Caco-2 (cell line): ENCODE measurements at regions not wholly inside any gene's neighbourhood (a gene's known extent, or its start where the extent isn't known, plus 50 kb on each side); places are given as distances from the start of the nearest gene placed in this dataset.

Source experiments
- BruUV-seq: library from RNA; stranded (reverse); fragments of 400-500 nt; replicated peaks from 2 replicates; lab custom pipeline; 2021; lab: Mats Ljungman, UMichigan
- CTCF ChIA-PET: fragments of 300-600 bp; sonication (Branson Sonifier 250); formaldehyde crosslinking; loops from one replicate; lab custom pipeline; 2022; ENCODE audit warnings: antibody characterized with exemption; lab: Charles Lee
- POLR2A ChIA-PET: fragments of 300-600 bp; sonication (Branson Sonifier 250); formaldehyde crosslinking; loops from one replicate; lab custom pipeline; 2022; ENCODE audit warnings: antibody characterized with exemption; lab: Charles Lee
- DNase-seq, 2 experiments: peaks; one replicate each; pipeline versions ENCODE4 v3.0.0 to v3.0.0-alpha.2; 2020 to 2022
- H3K27me3 ChIP-seq: replicated peaks from 2 replicates; pipeline ENCODE4 v1.6.0; 2011; ENCODE audit warnings: low read length; ENCODE audit not compliant: control insufficient read depth, insufficient read depth
- H3K36me3 ChIP-seq: 2 replicates; pipeline ENCODE4 v1.5.1; 2011; ENCODE audit warnings: low read length; ENCODE audit not compliant: control insufficient read depth, insufficient read depth
- H3K4me1 ChIP-seq: fragments of 250-450 bp; sonication (Bioruptor Pico); 2 replicates; pipeline ENCODE4 v1.5.1; 2020; ENCODE audit warnings: mild to moderate bottlenecking
- H3K4me3 ChIP-seq: 2 replicates; pipeline ENCODE4 v1.5.1; 2011; ENCODE audit warnings: low read depth, mild to moderate bottlenecking, control low read depth, low read length
- H3K9me3 ChIP-seq: fragments of 250-450 bp; sonication (Bioruptor Pico); 2 replicates; pipeline ENCODE4 v1.5.1; 2020; ENCODE audit warnings: mild to moderate bottlenecking, moderate library complexity
- H3K27ac Mint-ChIP-seq: one replicate; pipeline ENCODE4 v1.8.0; 2022; ENCODE audit warnings: mixed read lengths; ENCODE audit not compliant: unreplicated experiment
- H3K27me3 Mint-ChIP-seq: one replicate; pipeline ENCODE4 v1.8.0; 2022; ENCODE audit warnings: mixed read lengths; ENCODE audit not compliant: insufficient read depth, unreplicated experiment
- H3K36me3 Mint-ChIP-seq: one replicate; pipeline ENCODE4 v1.8.0; 2022; ENCODE audit warnings: mild to moderate bottlenecking, mixed read lengths; ENCODE audit not compliant: insufficient read depth, unreplicated experiment
- H3K4me1 Mint-ChIP-seq: one replicate; pipeline ENCODE4 v1.8.0; 2022; ENCODE audit warnings: low read depth, mixed read lengths; ENCODE audit not compliant: unreplicated experiment
- H3K4me3 Mint-ChIP-seq: one replicate; pipeline ENCODE4 v1.8.0; 2022; ENCODE audit warnings: mild to moderate bottlenecking, moderate library complexity, mixed read lengths; ENCODE audit not compliant: unreplicated experiment
- H3K9me3 Mint-ChIP-seq: one replicate; pipeline ENCODE4 v1.8.0; 2022; ENCODE audit warnings: mixed read lengths; ENCODE audit not compliant: unreplicated experiment
- intact Hi-C: fragments of 100-400 bp; cut with micrococcal nuclease; formaldehyde crosslinking; loops from one replicate; pipeline ENCODE4 v1.10.0; 2022; ENCODE audit not compliant: unreplicated experiment
- TF ChIP-seq, protein P1 (sequence below), 2 experiments: fragments of 200-600 bp in 1 of 2; IDR thresholded peaks; 1 replicate in 1 of 2; 2 replicates in 1 of 2; pipeline versions ENCODE4 v1.5.1 to v1.8.0; 2011 to 2022; ENCODE audit warnings: antibody characterized with exemption in 1 of 2, control low read depth in 1 of 2, inconsistent platforms in 1 of 2, low read depth in 1 of 2, low read length in 1 of 2, mild to moderate bottlenecking in 1 of 2, moderate library complexity in 1 of 2; ENCODE audit not compliant: insufficient read depth in 1 of 2, severe bottlenecking in 1 of 2, unreplicated experiment in 1 of 2

GRCh38 chr1:67522001-67522441 lies 91.8 kb upstream of the SERBP1 start:
- H3K9me3 Mint-ChIP-seq: no peaks in the 10 kb centered on the region
- peaks cover 15% of the 10 kb centered on the region for H3K4me1 Mint-ChIP-seq
- TF ChIP-seq, protein P1, sequence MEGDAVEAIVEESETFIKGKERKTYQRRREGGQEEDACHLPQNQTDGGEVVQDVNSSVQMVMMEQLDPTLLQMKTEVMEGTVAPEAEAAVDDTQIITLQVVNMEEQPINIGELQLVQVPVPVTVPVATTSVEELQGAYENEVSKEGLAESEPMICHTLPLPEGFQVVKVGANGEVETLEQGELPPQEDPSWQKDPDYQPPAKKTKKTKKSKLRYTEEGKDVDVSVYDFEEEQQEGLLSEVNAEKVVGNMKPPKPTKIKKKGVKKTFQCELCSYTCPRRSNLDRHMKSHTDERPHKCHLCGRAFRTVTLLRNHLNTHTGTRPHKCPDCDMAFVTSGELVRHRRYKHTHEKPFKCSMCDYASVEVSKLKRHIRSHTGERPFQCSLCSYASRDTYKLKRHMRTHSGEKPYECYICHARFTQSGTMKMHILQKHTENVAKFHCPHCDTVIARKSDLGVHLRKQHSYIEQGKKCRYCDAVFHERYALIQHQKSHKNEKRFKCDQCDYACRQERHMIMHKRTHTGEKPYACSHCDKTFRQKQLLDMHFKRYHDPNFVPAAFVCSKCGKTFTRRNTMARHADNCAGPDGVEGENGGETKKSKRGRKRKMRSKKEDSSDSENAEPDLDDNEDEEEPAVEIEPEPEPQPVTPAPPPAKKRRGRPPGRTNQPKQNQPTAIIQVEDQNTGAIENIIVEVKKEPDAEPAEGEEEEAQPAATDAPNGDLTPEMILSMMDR (IDR thresholded peaks at IDR 0.05; ENCODE audit: insufficient read depth in 1 of 2, low read depth in 1 of 2, low read length in 1 of 2, severe bottlenecking in 1 of 2, unreplicated experiment in 1 of 2): no peak
- no peak overlapping the region for H3K4me3 ChIP-seq
- no peaks in the 10 kb centered on the region for H3K27me3 Mint-ChIP-seq
- intact Hi-C loops: no loop called here
- H3K27me3 ChIP-seq: no peaks in the 10 kb centered on the region
- no TSS peak for BruUV-seq
- no peaks in the 10 kb centered on the region for H3K36me3 ChIP-seq
- ChIA-PET POLR2A (no interaction called here), CTCF (no interaction called here)
- DNase-seq: peak in 1 of 2 experiments; percentile 32
- 0 out of 2 replicates have a peak, but pooled peaks cover 3% of the 10 kb centered on the region for H3K4me1 ChIP-seq
- H3K4me3 Mint-ChIP-seq: no peak overlapping the region
- H3K27ac Mint-ChIP-seq: no peak overlapping the region
- no peaks in the 10 kb centered on the region for H3K9me3 ChIP-seq
- peaks cover 4% of the 10 kb centered on the region for H3K36me3 Mint-ChIP-seq

GRCh38 chr1:67522793-67523192 lies 92.6 kb upstream of the SERBP1 start:
- H3K27me3 ChIP-seq: no peaks in the 10 kb centered on the region
- Mint-ChIP-seq H3K4me3 (no peak overlapping the region), H3K4me1 (peaks cover 20% of the 10 kb centered on the region), H3K9me3 (no peaks in the 10 kb centered on the region), H3K27me3 (no peaks in the 10 kb centered on the region), H3K27ac (no peak overlapping the region), H3K36me3 (peaks cover 4% of the 10 kb centered on the region)
- H3K9me3 ChIP-seq: no peaks in the 10 kb centered on the region
- no peak for DNase-seq
- TF ChIP-seq, protein P1 (IDR thresholded peaks at IDR 0.05; ENCODE audit: insufficient read depth in 1 of 2, low read depth in 1 of 2, low read length in 1 of 2, severe bottlenecking in 1 of 2, unreplicated experiment in 1 of 2): no peak
- CTCF ChIA-PET: interaction anchor here (1.8 kb wide), 1 partner anchor 10 kb away, joined by 4 read pairs; no protein-coding TSS in a partner anchor
- H3K4me3 ChIP-seq: no peak overlapping the region
- H3K36me3 ChIP-seq: no peaks in the 10 kb centered on the region
- POLR2A ChIA-PET: no interaction called here
- intact Hi-C loops: no loop called here
- BruUV-seq: no TSS peak
- H3K4me1 ChIP-seq: 0 out of 2 replicates have a peak, but pooled peaks cover 3% of the 10 kb centered on the region

DNA sequence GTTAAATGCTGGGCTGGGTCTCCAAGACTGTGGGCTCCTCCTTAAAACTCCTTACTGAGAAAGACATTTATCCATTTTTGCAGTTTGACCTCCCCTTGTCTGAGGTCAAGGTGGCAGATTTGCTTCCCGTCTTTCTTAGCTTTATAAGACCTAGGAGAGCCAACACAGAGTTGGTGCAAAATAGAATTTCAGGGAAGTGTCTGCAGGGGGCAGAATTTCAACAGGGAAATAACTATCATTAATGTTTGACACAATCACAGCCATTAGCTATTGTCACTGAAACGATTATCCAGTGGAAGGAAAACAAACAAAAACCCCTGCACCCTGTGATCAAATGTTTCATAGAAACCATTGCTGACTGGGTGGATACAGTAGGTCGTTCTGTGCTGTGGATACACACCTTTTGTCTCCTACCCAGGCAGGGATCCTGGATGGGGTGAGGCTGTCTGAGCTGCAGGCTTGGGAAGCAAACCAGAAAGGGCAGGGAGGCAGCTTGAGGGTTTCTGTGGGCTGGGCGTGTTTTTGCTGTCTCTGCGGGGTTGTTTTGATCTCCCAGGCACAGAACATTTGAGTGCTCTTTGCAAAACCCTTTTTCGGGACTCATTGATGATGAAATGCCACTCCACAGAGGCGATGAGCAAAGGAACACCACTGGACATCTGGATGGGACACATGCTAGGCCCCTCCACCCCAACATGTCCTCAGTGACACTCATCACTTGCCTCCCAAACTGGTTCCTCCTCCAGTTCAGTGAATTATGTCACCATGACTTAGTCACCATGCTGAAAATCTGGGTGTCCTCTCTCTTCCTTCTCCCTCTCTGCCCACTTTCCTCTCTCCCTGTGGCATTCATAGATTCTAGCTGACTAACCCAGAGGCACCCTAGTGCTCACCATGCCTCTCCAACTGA lies 94.2 kb upstream of the SERBP1 start:
- H3K9me3 ChIP-seq: no peaks in the 10 kb centered on the region
- Mint-ChIP-seq H3K27ac (no peak overlapping the region), H3K4me1 (peaks cover 20% of the 10 kb centered on the region), H3K27me3 (no peaks in the 10 kb centered on the region), H3K9me3 (no peaks in the 10 kb centered on the region), H3K36me3 (peaks cover 4% of the 10 kb centered on the region), H3K4me3 (no peak overlapping the region)
- no peak for DNase-seq
- intact Hi-C loops: no loop called here
- no TSS peak for BruUV-seq
- ChIA-PET POLR2A (no interaction called here), CTCF (interaction anchor here (1.8 kb wide), 1 partner anchor 8 kb away, joined by 4 read pairs; no protein-coding TSS in a partner anchor)
- no peak overlapping the region for H3K4me3 ChIP-seq
- H3K4me1 ChIP-seq: 0 out of 2 replicates have a peak, but pooled peaks cover 3% of the 10 kb centered on the region
- TF ChIP-seq, protein P1 (IDR thresholded peaks at IDR 0.05; ENCODE audit: insufficient read depth in 1 of 2, low read depth in 1 of 2, low read length in 1 of 2, severe bottlenecking in 1 of 2, unreplicated experiment in 1 of 2): no peak
- H3K36me3 ChIP-seq: no peaks in the 10 kb centered on the region
- H3K27me3 ChIP-seq: no peaks in the 10 kb centered on the region
